ENCODE measurements at regions not wholly inside any gene's neighbourhood (a gene's known extent, or its start where the extent isn't known, plus 50 kb on each side); places are given as distances from the start of the nearest gene placed in this dataset.
A peak's percentile ranks its signal among the peaks of the same experiment; 100 is the strongest.

- no peak overlapping the region for H3K9ac ChIP-seq (ENCODE audit: low read length)
- no peak overlapping the region for H3K27ac ChIP-seq (ENCODE audit: low read depth, low read length)
- Mint-ChIP-seq H3K27me3 (ENCODE audit: low read depth, unreplicated experiment) (peaks cover 7% of the 10 kb centered on the region), H3K9me3 (ENCODE audit: unreplicated experiment) (peaks cover 6% of the 10 kb centered on the region), H3K4me3 (ENCODE audit: unreplicated experiment) (no peak overlapping the region), H3K36me3 (ENCODE audit: low read depth, unreplicated experiment) (no peaks in the 10 kb centered on the region), H3K4me1 (ENCODE audit: low read depth, unreplicated experiment) (no peaks in the 10 kb centered on the region), H3K27ac (ENCODE audit: unreplicated experiment) (no peak overlapping the region)
- no peak overlapping the region for H3K4me2 ChIP-seq (ENCODE audit: low read length)
- peaks cover 2% of the 10 kb centered on the region for H3K27me3 ChIP-seq (ENCODE audit: insufficient read depth, low read length)
- H3K79me2 ChIP-seq (ENCODE audit: insufficient read depth, low read length): no peaks in the 10 kb centered on the region
- no peaks in the 10 kb centered on the region for H4K20me1 ChIP-seq (ENCODE audit: insufficient read depth, low read length)
- no peaks in the 10 kb centered on the region for H3K4me1 ChIP-seq (ENCODE audit: insufficient read depth, low read length)
- H3K4me3 ChIP-seq (ENCODE audit: insufficient read depth, low read depth, low read length): no peak overlapping the region
- H3K9me3 ChIP-seq (ENCODE audit: insufficient read depth, low read depth, low read length): no peaks in the 10 kb centered on the region
- TF ChIP-seq EZH2 (IDR thresholded peaks at IDR 0.05; ENCODE audit: insufficient read depth, low read length): no peak
- peak; percentile 72 for TF ChIP-seq CTCF (IDR thresholded peaks at IDR 0.05; ENCODE audit: insufficient read depth, low read depth, low read length)
- FAIRE-seq: no peak
- no peak overlapping the region for H2AFZ ChIP-seq (ENCODE audit: low read depth, low read length)
- peak; percentile 16 for DNase-seq (ENCODE audit: low read depth)
- H3K36me3 ChIP-seq (ENCODE audit: insufficient read depth, low read length): no peaks in the 10 kb centered on the region
Measured at GRCh38 chr1:228664399-228664914, 70.8 kb upstream of the RHOU start.

GRCh38 chr1:228666686-228667623, 68.3 kb upstream of the RHOU start:
- H3K4me3 Mint-ChIP-seq (ENCODE audit: unreplicated experiment): no peak overlapping the region

More at GRCh38 chr1:228666686-228667623, 68.3 kb upstream of the RHOU start:
- FAIRE-seq (no peak), DNase-seq (ENCODE audit: low read depth) (no peak)
- Mint-ChIP-seq H3K4me1 (ENCODE audit: low read depth, unreplicated experiment) (no peaks in the 10 kb centered on the region), H3K27ac (ENCODE audit: unreplicated experiment) (no peak overlapping the region), H3K36me3 (ENCODE audit: low read depth, unreplicated experiment) (no peaks in the 10 kb centered on the region), H3K9me3 (ENCODE audit: unreplicated experiment) (no peaks in the 10 kb centered on the region), H3K27me3 (ENCODE audit: low read depth, unreplicated experiment) (peaks cover 4% of the 10 kb centered on the region)
- Histone ChIP-seq H3K27me3 (ENCODE audit: insufficient read depth, low read length) (peaks cover 2% of the 10 kb centered on the region), H3K4me1 (ENCODE audit: insufficient read depth, low read length) (no peaks in the 10 kb centered on the region), H3K36me3 (ENCODE audit: insufficient read depth, low read length) (no peaks in the 10 kb centered on the region), H3K4me3 (ENCODE audit: insufficient read depth, low read depth, low read length) (no peak overlapping the region), H3K9ac (ENCODE audit: low read length) (no peak overlapping the region), H4K20me1 (ENCODE audit: insufficient read depth, low read length) (no peaks in the 10 kb centered on the region), H3K27ac (ENCODE audit: low read depth, low read length) (no peak overlapping the region), H3K79me2 (ENCODE audit: insufficient read depth, low read length) (no peaks in the 10 kb centered on the region), H3K4me2 (ENCODE audit: low read length) (no peak overlapping the region), H3K9me3 (ENCODE audit: insufficient read depth, low read depth, low read length) (no peaks in the 10 kb centered on the region), H2AFZ (ENCODE audit: low read depth, low read length) (no peak overlapping the region)
- TF ChIP-seq EZH2 (IDR thresholded peaks at IDR 0.05; ENCODE audit: insufficient read depth, low read length) (no peak), CTCF (IDR thresholded peaks at IDR 0.05; ENCODE audit: insufficient read depth, low read depth, low read length) (no peak)

Data from astrocyte (in vitro differentiated cells and primary cell).